K562 (cell line): ENCODE measurements at regions not wholly inside any gene's neighbourhood (a gene's known extent, or its start where the extent isn't known, plus 50 kb on each side); places are given as distances from the start of the nearest gene placed in this dataset.

ENCODE experiments used
- ATAC-seq: fragments of 200-7000 bp; cut with Tn5 transposase; 3 replicates; pipeline ENCODE4 v1.9.1; 2020; ENCODE audit warnings: moderate library complexity
- BruUV-seq: library from RNA; stranded (reverse); fragments of 400-500 nt; replicated peaks from 2 replicates; lab custom pipeline; 2021; lab: Mats Ljungman, UMichigan
- CTCF ChIA-PET: fragments of 300-600 bp; formaldehyde crosslinking; extraction: SDS; loops from one replicate; lab custom pipeline; 2021; ENCODE audit warnings: low intra/inter-chr PET ratio; lab: Yijun Ruan, JAX
- POLR2A ChIA-PET: fragments of 300-600, 350-650 bp; sonication (Branson Sonifier 250); formaldehyde crosslinking; extraction: SDS; loops from one replicate; lab custom pipeline; 2021; ENCODE audit warnings: antibody characterized with exemption, inconsistent platforms; lab: Yijun Ruan, JAX
- DNase-seq, 4 experiments: peaks; one replicate each; pipeline versions ENCODE4 v3.0.0 to v3.0.0-alpha.2; 2011 to 2018; ENCODE audit warnings: low spot score in 3 of 4, mixed read lengths in 3 of 4; ENCODE audit errors: extremely low read depth in 1 of 4
- FAIRE-seq: peaks from 2 replicates; lab custom pipeline; 2011; peaks lifted over from hg19 to GRCh38; lab: Jason Lieb, UNC
- H2AFZ ChIP-seq: 2 replicates; pipeline ENCODE4 v1.6.0; 2011; ENCODE audit warnings: low read depth, low read length, control low read depth, inconsistent platforms
- H3K27ac ChIP-seq: fragments of 200-600 bp; 3 replicates; pipeline ENCODE4 v1.8.0; 2011; ENCODE audit warnings: low read depth, mild to moderate bottlenecking, control low read depth, inconsistent platforms, low read length, moderate library complexity, mixed read lengths; ENCODE audit errors: extremely low read depth
- H3K27me3 ChIP-seq, 2 experiments: fragments of 300-600 bp in 1 of 2; 2 replicates in 1 of 2; 3 replicates in 1 of 2; pipeline versions ENCODE4 v1.6.0 to v1.8.0; 2011; ENCODE audit warnings: inconsistent platforms in 2 of 2, low read length in 2 of 2, mild to moderate bottlenecking in 1 of 2, mixed read lengths in 1 of 2, moderate library complexity in 1 of 2; ENCODE audit not compliant: control insufficient read depth in 2 of 2, insufficient read depth in 2 of 2
- H3K36me3 ChIP-seq: fragments of 300-600 bp; 3 replicates; pipeline ENCODE4 v1.8.0; 2011; ENCODE audit warnings: mild to moderate bottlenecking, low read length, inconsistent platforms; ENCODE audit not compliant: control insufficient read depth, insufficient read depth
- H3K4me1 ChIP-seq, 2 experiments: fragments of 200-600 bp in 1 of 2; replicated peaks in 1 of 2; 2 replicates in 1 of 2; 3 replicates in 1 of 2; pipeline versions ENCODE4 v1.5.1 to v1.8.0; 2011; ENCODE audit warnings: inconsistent platforms in 2 of 2, low read length in 2 of 2, mild to moderate bottlenecking in 1 of 2, mixed read lengths in 1 of 2, moderate library complexity in 1 of 2; ENCODE audit not compliant: control insufficient read depth in 2 of 2, insufficient read depth in 2 of 2
- H3K4me2 ChIP-seq: 2 replicates; pipeline ENCODE4 v1.6.1; 2011; ENCODE audit warnings: low read length, control low read depth, inconsistent platforms, mixed read lengths; ENCODE audit not compliant: insufficient read depth
- H3K4me3 ChIP-seq: fragments of 200-600 bp; sonication (generic), shearing (Covaris generic); 2 replicates; pipeline ENCODE4 v1.5.1; 2016; ENCODE audit warnings: control low read depth, inconsistent platforms
- H3K79me2 ChIP-seq: fragments of 200-600 bp; 3 replicates; pipeline ENCODE4 v1.8.0; 2011; ENCODE audit warnings: low read length, inconsistent platforms; ENCODE audit not compliant: control insufficient read depth, insufficient read depth
- H3K9ac ChIP-seq, 2 experiments: 2 replicates each; pipeline versions ENCODE4 v1.6.0 to v1.6.1; 2011; ENCODE audit warnings: low read depth in 2 of 2, low read length in 2 of 2, control low read depth in 1 of 2, inconsistent platforms in 1 of 2, mild to moderate bottlenecking in 1 of 2, mixed read lengths in 1 of 2; ENCODE audit not compliant: insufficient read depth in 1 of 2
- H3K9me1 ChIP-seq: one replicate; pipeline ENCODE4 v1.6.0; 2011; ENCODE audit warnings: inconsistent platforms, mild to moderate bottlenecking, low read length, moderate library complexity; ENCODE audit not compliant: control insufficient read depth, insufficient read depth
- H3K9me3 ChIP-seq: replicated peaks from 2 replicates; pipeline ENCODE4 v1.5.1; 2011; ENCODE audit warnings: low read depth, low read length, inconsistent platforms; ENCODE audit not compliant: control insufficient read depth, insufficient read depth
- H4K20me1 ChIP-seq: replicated peaks from 2 replicates; pipeline ENCODE4 v1.6.1; 2011; ENCODE audit warnings: low read length, inconsistent platforms, mixed read lengths; ENCODE audit not compliant: control insufficient read depth, insufficient read depth
- ARHGAP35 ChIP-seq: fragments of 450-650 bp; IDR thresholded peaks from 2 replicates; pipeline ENCODE4 v1.6.1; 2018; ENCODE audit not compliant: partially characterized antibody
- CAMTA2 ChIP-seq: fragments of 250-450 bp; sonication (Bioruptor Pico); conservative IDR thresholded peaks from 2 replicates; pipeline ENCODE4 v1.5.1; 2022
- HEY1 ChIP-seq: fragments of 250-450 bp; sonication (Bioruptor Pico); IDR thresholded peaks from 2 replicates; pipeline ENCODE4 v1.5.0; 2020; ENCODE audit warnings: mild to moderate bottlenecking, moderate library complexity, borderline replicate concordance
- KAT2B ChIP-seq: IDR thresholded peaks from one replicate; pipeline ENCODE4 v1.6.1; 2012; ENCODE audit warnings: low read depth, mild to moderate bottlenecking, control low read depth, inconsistent platforms, low read length, moderate library complexity
- MTA2 ChIP-seq: fragments of 450-650 bp; IDR thresholded peaks from 2 replicates; pipeline ENCODE4 v1.6.1; 2016; ENCODE audit warnings: low read depth
- POU5F1 ChIP-seq: fragments of 150-350 bp; IDR thresholded peaks from 2 replicates; pipeline ENCODE4 v1.6.1; 2014; ENCODE audit warnings: borderline replicate concordance, low read length, low read depth, mild to moderate bottlenecking; ENCODE audit not compliant: partially characterized antibody
- SAFB ChIP-seq: fragments of 200-400 bp; formaldehyde crosslinking; IDR thresholded peaks from 2 replicates; pipeline ENCODE4 v1.6.1; 2017; ENCODE audit warnings: low read depth, low read length, borderline replicate concordance
- ZBED1 ChIP-seq: IDR thresholded peaks from 2 replicates; pipeline ENCODE4 v1.6.1; 2014
- ZNF140 ChIP-seq: fragments of 250-450 bp; sonication (Bioruptor Pico); IDR thresholded peaks from 2 replicates; pipeline ENCODE4 v1.8.0; 2021; ENCODE audit warnings: moderate library complexity, mild to moderate bottlenecking, inconsistent platforms
- ZNF384 ChIP-seq: IDR thresholded peaks from 2 replicates; pipeline ENCODE4 v1.6.1; 2012; ENCODE audit warnings: low read depth, low read length, improper control_type of control experiment
- ZNF699 ChIP-seq: fragments of 250-450 bp; sonication (Bioruptor Pico); IDR thresholded peaks from 2 replicates; pipeline ENCODE4 v1.8.0; 2021; ENCODE audit warnings: mild to moderate bottlenecking, moderate library complexity; ENCODE audit not compliant: insufficient replicate concordance
- ZNF766 ChIP-seq: fragments of 200-800 bp; sonication (Bioruptor generic); conservative IDR thresholded peaks from 2 replicates; pipeline ENCODE4 v1.6.1; 2016; ENCODE audit warnings: missing genetic modification characterization, missing compliant biosample characterization
- in situ Hi-C: fragments of 300-500 bp; cut with MboI; formaldehyde crosslinking; loops from 4 replicates; pipeline ENCODE4 v1.15.0; 2018; ENCODE audit warnings: inconsistent platforms, mixed read lengths
- intact Hi-C: fragments of 100-400 bp; cut with micrococcal nuclease; formaldehyde crosslinking; loops from 2 replicates; pipeline ENCODE4 v1.14.2; 2022
- TF ChIP-seq, protein P1 (sequence below), 2 experiments: fragments of 450-650 bp; IDR thresholded peaks; 2 replicates each; pipeline ENCODE4 v1.6.1; 2018; ENCODE audit warnings: mild to moderate bottlenecking in 2 of 2, low read depth in 1 of 2; ENCODE audit not compliant: partially characterized antibody in 2 of 2
- TF ChIP-seq, protein P2 (sequence below): fragments of 250-450 bp; sonication (Bioruptor Pico); IDR thresholded peaks from 2 replicates; pipeline ENCODE4 v1.8.0; 2021; ENCODE audit warnings: moderate library complexity, mild to moderate bottlenecking, inconsistent platforms
- TF ChIP-seq, protein P3 (sequence below): fragments of 250-450 bp; sonication (Bioruptor Pico); IDR thresholded peaks from 2 replicates; pipeline ENCODE4 v1.8.0; 2021; ENCODE audit warnings: moderate library complexity, mild to moderate bottlenecking, inconsistent platforms

DNA sequence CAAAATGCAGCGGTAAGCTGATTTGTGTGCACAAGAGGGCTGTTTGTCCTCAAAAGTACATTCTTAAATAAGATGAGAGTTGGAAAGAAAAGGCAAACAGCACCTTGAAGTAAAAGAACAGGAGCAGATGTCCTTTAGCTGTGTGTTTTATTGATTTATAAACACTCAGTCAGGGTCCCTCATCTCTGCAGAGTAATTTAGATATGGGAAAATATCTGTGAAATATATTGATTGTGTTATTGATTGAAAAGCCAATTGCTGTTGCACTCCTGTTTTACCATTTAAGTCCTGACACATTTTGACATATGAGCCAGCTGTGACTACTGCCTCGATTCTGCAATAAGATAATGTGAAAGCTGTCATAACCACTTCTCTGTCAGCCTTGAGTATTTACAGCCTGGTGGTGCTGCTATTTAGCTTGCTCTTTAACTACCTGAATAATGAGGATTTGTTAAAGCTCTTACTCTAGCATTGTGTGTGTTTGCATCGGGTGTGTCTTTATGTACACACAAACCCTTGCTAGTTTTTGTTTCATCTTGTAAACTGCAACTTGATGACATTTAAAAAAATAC is 550.1 kb downstream of the DACH1 start (continued):
- TF ChIP-seq POU5F1 (no peak), ZNF766 (CRISPR knock-in tag) (no peak), ZBED1 (no peak), ARHGAP35 (no peak), ZNF384 (no peak)
- TF ChIP-seq, protein P1, sequence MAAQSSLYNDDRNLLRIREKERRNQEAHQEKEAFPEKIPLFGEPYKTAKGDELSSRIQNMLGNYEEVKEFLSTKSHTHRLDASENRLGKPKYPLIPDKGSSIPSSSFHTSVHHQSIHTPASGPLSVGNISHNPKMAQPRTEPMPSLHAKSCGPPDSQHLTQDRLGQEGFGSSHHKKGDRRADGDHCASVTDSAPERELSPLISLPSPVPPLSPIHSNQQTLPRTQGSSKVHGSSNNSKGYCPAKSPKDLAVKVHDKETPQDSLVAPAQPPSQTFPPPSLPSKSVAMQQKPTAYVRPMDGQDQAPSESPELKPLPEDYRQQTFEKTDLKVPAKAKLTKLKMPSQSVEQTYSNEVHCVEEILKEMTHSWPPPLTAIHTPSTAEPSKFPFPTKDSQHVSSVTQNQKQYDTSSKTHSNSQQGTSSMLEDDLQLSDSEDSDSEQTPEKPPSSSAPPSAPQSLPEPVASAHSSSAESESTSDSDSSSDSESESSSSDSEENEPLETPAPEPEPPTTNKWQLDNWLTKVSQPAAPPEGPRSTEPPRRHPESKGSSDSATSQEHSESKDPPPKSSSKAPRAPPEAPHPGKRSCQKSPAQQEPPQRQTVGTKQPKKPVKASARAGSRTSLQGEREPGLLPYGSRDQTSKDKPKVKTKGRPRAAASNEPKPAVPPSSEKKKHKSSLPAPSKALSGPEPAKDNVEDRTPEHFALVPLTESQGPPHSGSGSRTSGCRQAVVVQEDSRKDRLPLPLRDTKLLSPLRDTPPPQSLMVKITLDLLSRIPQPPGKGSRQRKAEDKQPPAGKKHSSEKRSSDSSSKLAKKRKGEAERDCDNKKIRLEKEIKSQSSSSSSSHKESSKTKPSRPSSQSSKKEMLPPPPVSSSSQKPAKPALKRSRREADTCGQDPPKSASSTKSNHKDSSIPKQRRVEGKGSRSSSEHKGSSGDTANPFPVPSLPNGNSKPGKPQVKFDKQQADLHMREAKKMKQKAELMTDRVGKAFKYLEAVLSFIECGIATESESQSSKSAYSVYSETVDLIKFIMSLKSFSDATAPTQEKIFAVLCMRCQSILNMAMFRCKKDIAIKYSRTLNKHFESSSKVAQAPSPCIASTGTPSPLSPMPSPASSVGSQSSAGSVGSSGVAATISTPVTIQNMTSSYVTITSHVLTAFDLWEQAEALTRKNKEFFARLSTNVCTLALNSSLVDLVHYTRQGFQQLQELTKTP (IDR thresholded peaks at IDR 0.05; ENCODE audit: low read depth in 1 of 2, partially characterized antibody in 2 of 2) = no peak

DNA sequence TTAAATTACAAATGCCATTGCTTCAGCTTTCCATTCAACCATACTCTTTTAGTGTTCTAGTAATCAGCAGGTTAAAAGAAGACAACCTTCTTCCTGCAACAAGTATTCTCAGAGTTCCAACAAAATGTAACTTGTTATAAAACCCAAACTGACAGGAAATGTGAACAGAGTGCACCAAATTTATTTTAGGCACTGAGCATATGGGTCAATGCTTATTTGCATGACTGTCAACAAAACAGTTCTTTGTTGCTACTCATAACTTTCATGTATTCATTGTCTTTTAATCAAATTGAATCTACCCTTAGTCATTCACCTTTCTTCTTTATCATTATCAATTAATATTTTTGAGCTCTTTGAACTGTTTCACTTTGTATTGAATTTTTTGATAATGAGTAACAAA is 554.1 kb downstream of the DACH1 start:
- no TSS peak for BruUV-seq
- POLR2A ChIA-PET = no interaction called here
- H3K9me3 ChIP-seq = no peaks in the 10 kb centered on the region; the same call in 1 of the 2 replicates
- in situ Hi-C loops = no loop called here
- H3K9me1 ChIP-seq = no peaks in the 10 kb centered on the region
- no peaks in the 10 kb centered on the region for H3K79me2 ChIP-seq
- FAIRE-seq (no peak), ATAC-seq (no peak), DNase-seq (no peak)
- no peaks in the 10 kb centered on the region for H3K36me3 ChIP-seq
- H3K27ac ChIP-seq = no peak overlapping the region
- no peak overlapping the region for H3K4me2 ChIP-seq
- no peaks in the 10 kb centered on the region for H3K27me3 ChIP-seq
- intact Hi-C loops = no loop called here
- CTCF ChIA-PET = no interaction called here
- no peak overlapping the region for H2AFZ ChIP-seq
- H3K4me1 ChIP-seq = no peaks in the 10 kb centered on the region
- no peaks in the 10 kb centered on the region for H4K20me1 ChIP-seq
- H3K4me3 ChIP-seq = no peak overlapping the region
- no peak overlapping the region for H3K9ac ChIP-seq
- TF ChIP-seq SAFB (no peak), ZNF140 (CRISPR knock-in tag) (no peak), CAMTA2 (CRISPR knock-in tag) (no peak), ZNF699 (CRISPR knock-in tag) (no peak), MTA2 (no peak), HEY1 (no peak), KAT2B (no peak)
- TF ChIP-seq, protein P2, sequence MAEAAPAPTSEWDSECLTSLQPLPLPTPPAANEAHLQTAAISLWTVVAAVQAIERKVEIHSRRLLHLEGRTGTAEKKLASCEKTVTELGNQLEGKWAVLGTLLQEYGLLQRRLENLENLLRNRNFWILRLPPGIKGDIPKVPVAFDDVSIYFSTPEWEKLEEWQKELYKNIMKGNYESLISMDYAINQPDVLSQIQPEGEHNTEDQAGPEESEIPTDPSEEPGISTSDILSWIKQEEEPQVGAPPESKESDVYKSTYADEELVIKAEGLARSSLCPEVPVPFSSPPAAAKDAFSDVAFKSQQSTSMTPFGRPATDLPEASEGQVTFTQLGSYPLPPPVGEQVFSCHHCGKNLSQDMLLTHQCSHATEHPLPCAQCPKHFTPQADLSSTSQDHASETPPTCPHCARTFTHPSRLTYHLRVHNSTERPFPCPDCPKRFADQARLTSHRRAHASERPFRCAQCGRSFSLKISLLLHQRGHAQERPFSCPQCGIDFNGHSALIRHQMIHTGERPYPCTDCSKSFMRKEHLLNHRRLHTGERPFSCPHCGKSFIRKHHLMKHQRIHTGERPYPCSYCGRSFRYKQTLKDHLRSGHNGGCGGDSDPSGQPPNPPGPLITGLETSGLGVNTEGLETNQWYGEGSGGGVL (CRISPR knock-in tag) = no peak
- TF ChIP-seq, protein P3, sequence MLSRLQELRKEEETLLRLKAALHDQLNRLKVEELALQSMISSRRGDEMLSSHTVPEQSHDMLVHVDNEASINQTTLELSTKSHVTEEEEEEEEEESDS (CRISPR knock-in tag) = no peak
